ENCODE measurements at regions not wholly inside any gene's neighbourhood (a gene's known extent, or its start where the extent isn't known, plus 50 kb on each side); places are given as distances from the start of the nearest gene placed in this dataset.

DNA sequence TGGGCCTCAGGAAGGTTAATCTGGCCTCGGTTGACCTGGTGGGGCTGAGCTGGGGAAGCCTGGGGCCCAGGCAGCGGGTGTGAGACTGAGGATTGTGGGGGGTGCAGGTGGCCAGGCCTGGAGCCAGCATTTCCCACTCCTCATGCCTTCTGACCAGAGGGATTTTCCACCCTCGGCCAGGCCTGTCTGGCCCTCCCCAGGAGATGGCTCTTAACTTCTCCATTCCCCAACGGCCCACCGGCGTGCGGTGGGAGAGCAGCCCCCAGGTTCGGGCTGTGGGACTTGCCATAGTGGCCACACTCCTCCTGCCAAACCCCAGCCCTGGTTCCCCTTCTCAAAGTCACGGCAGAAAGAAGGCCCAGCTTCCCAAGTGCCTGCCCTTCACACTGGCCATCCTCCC lies 126.5 kb upstream of the RUNX3 start:
- DNase-seq (ENCODE audit: low spot score) = no peak

DNA sequence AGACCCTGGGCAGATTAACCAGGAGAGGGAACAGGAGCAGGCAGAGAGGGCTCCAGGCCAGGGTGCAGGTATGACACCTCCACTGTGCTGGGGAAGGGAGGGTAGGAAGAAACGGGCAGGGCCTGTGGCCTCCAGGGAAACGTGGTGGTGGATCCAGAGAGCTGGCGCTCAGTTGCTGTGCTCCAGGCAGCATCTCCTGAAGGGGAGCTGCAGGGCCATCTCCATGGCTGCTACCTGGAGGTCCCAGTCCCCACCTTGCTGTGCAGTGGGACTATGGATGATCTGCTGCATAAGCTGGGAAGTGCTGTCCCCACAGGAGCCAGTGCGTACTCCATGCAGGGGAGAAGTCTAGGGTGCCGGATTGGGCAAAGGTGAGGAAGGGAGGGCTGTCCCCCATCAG lies 125.9 kb upstream of the RUNX3 start:
- DNase-seq (ENCODE audit: low spot score) = no peak

- no peak for DNase-seq (ENCODE audit: low spot score)
These were observed 125.3 kb upstream of the RUNX3 start for GRCh38 chr1:25055324-25055780.

DNA sequence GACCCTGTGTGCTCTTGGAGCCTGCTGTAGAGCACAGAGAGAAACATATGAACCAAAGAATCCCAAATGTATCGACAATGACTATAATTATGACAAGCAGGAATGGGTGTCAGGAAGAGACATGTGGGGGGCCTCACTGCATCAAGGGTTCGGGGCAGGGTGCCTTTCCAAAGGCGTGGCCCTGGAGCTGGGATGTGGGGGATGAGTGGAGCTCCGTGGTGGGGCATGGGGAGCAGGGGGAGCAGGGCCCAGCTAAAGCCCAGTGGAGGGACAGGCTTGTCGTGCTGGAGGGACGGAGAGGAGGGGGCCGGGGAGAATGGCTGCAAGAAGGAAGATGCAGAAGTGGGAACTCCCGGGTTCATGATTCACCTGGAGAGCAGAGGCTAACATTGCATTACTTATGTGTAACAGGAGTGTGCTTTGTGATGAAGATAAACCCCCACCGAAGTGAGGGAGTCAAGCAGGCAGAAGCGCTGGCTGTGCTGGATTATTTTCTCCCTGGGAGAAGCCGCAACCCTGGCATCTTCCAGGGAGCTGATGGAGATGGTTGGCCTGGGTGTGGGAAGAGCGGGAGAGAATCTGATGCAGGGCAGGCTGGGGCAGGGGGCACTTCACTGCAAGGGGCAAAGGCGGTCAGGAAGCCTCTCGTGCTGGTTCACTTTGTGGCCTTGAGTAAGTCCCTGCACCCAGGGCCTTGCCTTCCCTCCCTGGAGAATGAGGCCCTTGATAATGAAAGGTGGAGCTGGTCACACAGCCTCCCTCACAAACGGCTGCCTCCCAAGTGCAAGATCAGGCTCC lies 124.6 kb upstream of the RUNX3 start:
- no peak for DNase-seq (ENCODE audit: low spot score)

GRCh38 chr1:25053576-25054250 lies 123.6 kb upstream of the RUNX3 start:
- no peak for DNase-seq (ENCODE audit: low spot score)

- DNase-seq (ENCODE audit: low spot score) = no peak
These were observed 121.8 kb upstream of the RUNX3 start for GRCh38 chr1:25051906-25052305.

GRCh38 chr1:25051504-25051903 lies 121.4 kb upstream of the RUNX3 start:
- DNase-seq (ENCODE audit: low spot score) = no peak

GRCh38 chr1:25050165-25050564 lies 120.1 kb upstream of the RUNX3 start:
- no peak for DNase-seq (ENCODE audit: low spot score)

GRCh38 chr1:25049190-25049589 lies 119.1 kb upstream of the RUNX3 start:
- DNase-seq (ENCODE audit: low spot score) = no peak

- peak; percentile 42 for DNase-seq (ENCODE audit: low spot score)
These were observed 118.7 kb upstream of the RUNX3 start for GRCh38 chr1:25048728-25049127.

DNA sequence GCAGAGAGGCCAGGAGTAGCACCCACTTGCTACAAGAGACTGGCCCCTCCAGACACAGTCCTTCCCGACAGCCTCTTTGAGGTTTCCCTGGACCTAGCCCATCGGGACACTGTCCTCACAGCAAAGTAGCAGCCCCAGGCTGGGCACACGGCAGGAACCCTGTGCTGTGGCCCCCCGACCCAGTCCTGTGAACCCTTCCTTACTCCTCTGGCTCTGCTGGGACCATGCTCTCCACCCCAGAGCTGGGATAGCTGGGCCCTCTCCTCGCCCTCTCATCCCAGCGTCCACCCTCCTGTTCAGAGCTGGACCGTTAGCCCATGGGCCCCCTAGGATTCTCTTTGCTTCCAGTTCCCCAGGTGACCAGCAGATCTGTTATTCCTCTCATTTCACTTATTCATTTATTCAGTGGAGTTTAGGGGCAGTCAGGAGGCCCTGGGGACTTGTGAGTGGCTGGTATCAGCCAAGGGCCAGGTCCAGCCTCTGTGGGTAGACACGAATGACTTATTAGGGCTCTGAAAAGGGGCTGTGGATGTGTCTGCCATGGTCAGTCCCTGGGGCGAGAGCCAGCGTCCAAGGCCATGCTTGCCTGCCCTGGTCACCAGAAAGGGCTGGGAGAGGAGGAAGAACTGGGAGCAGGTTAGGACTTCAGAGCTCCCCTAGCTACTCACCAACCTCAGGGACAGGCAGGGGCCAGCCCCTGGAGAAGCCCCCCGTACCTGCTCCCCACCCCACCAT lies 117.6 kb upstream of the RUNX3 start:
- no peak for DNase-seq (ENCODE audit: low spot score)

DNA sequence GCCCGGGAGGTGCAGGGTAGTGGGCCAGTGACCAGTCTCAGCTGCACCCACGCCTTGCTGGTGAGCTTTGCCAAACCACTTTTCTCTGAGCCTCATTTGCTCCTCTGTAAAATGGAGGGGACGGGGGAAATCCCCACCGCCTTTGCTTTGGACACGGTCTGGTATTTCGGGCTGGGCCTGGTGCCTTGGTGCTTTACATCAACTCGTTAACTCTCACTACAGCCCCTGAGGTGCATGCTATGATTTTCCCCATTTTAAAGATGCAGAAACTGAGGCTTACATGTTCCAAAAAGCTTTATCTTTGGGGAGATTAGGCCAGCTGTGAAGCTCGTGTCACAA lies 116.1 kb upstream of the RUNX3 start:
- DNase-seq (ENCODE audit: low spot score) = no peak

DNA sequence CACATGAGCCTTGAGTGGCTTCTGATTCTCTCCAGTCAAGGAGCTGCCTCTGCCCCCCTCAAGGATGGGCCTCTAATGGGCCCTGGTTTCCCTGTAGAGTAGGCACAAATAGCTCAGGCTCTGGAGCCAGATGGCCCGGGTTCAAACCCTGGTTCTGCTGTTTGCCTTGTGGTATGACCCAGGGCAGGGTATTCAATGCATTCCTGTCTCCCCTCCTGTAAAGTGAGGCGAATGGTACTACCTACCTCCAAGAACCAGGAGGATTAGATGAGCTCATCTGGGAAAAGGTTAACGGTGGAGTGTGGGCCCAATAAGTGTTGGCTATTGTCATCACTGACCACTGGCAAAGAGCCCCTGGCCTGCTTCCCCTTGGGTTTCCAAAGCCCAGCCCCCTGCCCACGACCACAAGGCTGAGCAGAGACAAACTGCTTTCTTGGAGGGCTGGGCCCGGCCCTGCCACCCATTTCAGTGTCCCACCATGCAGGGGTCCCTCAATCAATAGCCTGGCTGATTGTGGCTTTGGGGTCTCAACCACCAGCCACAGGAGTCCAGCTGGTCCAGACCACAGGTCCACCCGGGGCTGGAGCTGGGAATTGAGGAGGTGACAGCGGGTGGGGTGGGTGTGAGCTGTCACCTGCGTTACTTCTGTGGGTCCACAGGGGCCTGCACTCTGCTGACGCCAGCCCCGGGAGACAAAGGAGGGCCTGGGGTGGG lies 115.6 kb upstream of the RUNX3 start:
- DNase-seq (ENCODE audit: low spot score) = no peak

- no peak for DNase-seq (ENCODE audit: low spot score)
These were observed 113.1 kb upstream of the RUNX3 start for GRCh38 chr1:25043228-25043580.

DNA sequence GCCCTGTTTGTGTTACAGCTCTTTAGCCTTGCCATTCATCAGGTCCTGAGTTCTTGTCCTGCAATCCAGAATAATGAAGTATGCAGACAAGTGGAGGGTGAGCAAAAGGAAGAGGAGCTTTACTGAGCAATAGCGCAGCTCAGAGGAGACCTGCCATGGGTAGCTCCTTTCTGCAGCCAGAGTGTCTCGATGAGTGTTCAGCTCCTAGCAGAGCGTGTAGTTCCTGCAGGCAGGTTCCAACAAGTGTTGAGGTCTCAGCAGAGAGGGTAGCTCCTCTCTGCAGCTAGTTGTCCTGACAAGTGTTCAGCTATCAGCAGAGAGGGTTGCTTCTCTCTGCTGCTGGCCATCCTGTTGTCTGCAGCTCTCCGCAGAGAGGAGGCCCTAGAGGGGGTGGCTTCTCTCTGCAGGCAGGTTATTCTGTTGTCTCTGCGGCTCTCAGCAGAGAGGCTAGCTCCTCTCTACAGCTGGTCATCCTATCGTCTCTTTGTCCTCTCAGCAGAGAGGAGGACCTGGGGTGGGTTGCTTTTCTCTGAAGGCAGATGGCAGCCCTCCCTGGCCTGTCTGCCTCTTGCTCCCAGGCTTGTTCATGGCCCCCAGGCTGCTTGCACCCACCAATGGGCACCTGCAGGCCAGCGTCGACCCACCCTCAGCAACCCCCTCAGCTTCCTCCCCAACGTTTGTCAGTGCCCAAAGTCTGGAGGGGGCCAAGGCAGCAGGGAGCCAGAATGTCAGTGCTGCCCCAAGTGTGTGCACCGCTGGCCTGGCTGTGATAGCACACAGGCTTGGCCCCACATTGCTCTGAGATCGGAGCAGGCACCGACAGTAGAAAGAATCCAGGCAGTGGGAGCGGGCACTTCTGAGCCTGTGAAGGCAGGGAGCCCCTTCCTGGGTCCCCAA lies 112.5 kb upstream of the RUNX3 start:
- DNase-seq (ENCODE audit: low spot score) = no peak

- no peak for DNase-seq (ENCODE audit: low spot score)
These were observed 111.8 kb upstream of the RUNX3 start for GRCh38 chr1:25041916-25042315.

- no peak for DNase-seq (ENCODE audit: low spot score)
These were observed 110.1 kb upstream of the RUNX3 start for GRCh38 chr1:25040122-25040685.

- no peak for DNase-seq (ENCODE audit: low spot score)
These were observed 109.2 kb upstream of the RUNX3 start for GRCh38 chr1:25039229-25039628.

DNA sequence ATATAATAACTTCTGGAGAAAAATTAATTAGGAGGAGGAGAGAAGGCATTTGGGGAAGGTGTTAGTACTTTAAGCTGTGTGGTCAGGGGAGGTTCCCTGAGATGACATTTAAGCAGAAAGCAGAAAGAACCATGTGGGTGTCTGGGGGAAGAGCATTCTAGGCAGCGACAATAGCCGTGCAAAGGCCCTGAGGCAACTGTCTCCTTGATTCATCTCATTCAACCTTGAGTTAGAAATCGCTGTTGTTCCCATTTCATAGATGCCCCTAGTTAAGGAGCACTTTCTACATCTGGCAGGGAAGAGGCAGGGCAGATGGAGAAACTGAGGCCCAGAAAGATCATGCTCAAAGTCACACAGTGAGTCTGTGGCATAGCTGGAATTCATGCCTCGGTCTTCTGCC lies 108.6 kb upstream of the RUNX3 start:
- no peak for DNase-seq (ENCODE audit: low spot score)

DNA sequence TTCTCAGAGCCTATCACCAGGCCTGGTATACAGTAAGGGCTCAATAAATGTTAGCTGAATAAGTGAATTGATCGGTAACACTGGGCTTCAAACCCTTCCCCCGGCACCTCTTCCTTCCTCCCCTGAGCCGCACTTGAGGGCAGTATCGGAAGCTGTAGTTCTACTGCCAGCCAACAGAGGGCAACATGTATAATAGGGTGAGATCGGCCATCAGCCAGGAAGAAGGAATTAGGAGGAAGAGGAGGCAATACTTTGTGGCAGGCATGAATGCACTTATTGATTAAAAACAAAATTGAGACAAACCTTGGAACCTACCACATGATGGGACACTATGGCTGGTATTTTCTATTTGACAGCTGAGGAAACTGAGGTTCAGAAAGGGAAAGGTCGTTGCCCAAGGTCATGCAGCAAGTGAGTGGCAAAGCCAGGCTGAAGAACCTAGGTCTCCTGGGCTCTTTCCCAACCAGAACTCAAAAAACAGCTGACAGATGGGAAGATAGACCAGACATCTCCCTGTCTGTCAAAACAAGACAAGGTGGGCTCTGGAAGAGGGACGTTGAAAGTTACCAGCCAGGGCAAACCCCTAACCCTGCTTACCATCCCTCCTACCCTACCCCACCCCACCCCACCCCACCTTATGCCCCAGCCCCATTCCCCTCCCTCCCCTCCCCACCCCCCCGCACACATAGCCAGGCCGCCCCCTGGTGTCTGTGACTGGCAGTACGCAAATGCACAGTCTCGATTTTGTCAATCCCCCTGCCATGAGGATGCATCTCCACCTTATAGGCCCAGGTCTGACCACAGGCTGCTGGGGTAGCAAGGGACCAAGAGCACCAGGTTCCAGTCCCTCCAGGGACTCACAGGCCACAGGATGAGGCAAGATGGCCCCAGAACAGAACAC lies 107.3 kb upstream of the RUNX3 start:
- no peak for DNase-seq (ENCODE audit: low spot score)

Measured in putamen (tissue), 1 donor.